HepG2 (cell line): ENCODE measurements at regions not wholly inside any gene's neighbourhood (a gene's known extent, or its start where the extent isn't known, plus 50 kb on each side); places are given as distances from the start of the nearest gene placed in this dataset.

Experiments
- CSRNP2 ChIP-seq: sonication (generic); formaldehyde crosslinking; conservative IDR thresholded peaks from 2 replicates; pipeline ENCODE4 v1.8.0; 2022; ENCODE audit warnings: low read depth, missing genetic modification reagents
- REST ChIP-seq, 2 experiments: IDR thresholded peaks; 2 replicates each; pipeline ENCODE4 v1.6.1; 2011 to 2012; ENCODE audit warnings: low read length in 2 of 2, borderline replicate concordance in 1 of 2, low read depth in 1 of 2, mild to moderate bottlenecking in 1 of 2, moderate library complexity in 1 of 2
- THRA ChIP-seq: sonication (generic); formaldehyde crosslinking; IDR thresholded peaks from 2 replicates; pipeline ENCODE4 v1.4.0; 2020; ENCODE audit warnings: missing genetic modification reagents, borderline replicate concordance

GRCh38 chr15:66922608-66923007, 142.8 kb upstream of the SMAD3 start:
- no peak for TF ChIP-seq THRA (CRISPR knock-in tag)
- no peak for TF ChIP-seq CSRNP2 (CRISPR knock-in tag)
- no peak for TF ChIP-seq REST (IDR thresholded peaks at IDR 0.05; ENCODE audit: borderline replicate concordance in 1 of 2, low read depth in 1 of 2, low read length in 2 of 2)
